Sigmoid colon (tissue), 6 donors: ENCODE measurements at regions not wholly inside any gene's neighbourhood (a gene's known extent, or its start where the extent isn't known, plus 50 kb on each side); places are given as distances from the start of the nearest gene placed in this dataset.

Source experiments
- DNase-seq: peaks from one replicate; pipeline ENCODE4 v3.0.0-alpha.2; 2019
- H3K27ac ChIP-seq, 4 donors: fragments of 200-600 bp; sonication (generic); one replicate each; pipeline ENCODE4 v1.5.1; 2016 to 2019; ENCODE audit warnings: mild to moderate bottlenecking in 1 of 4
- H3K27me3 ChIP-seq, 3 donors: fragments of 200-600 bp; sonication (generic); one replicate each; pipeline ENCODE4 v1.5.1; 2019; ENCODE audit warnings: mild to moderate bottlenecking in 1 of 3
- H3K36me3 ChIP-seq, 4 donors: fragments of 200-600 bp; sonication (generic); one replicate each; pipeline ENCODE4 v1.5.1; 2016 to 2019
- H3K4me1 ChIP-seq, 4 donors: fragments of 200-600 bp; sonication (generic); one replicate each; pipeline ENCODE4 v1.5.1; 2017 to 2019
- H3K4me3 ChIP-seq, 4 donors: fragments of 200-600 bp; sonication (generic); one replicate each; pipeline ENCODE4 v1.5.1; 2017 to 2019; ENCODE audit warnings: mild to moderate bottlenecking in 2 of 4, moderate library complexity in 1 of 4
- H3K9me3 ChIP-seq, 4 donors: fragments of 200-600 bp in 3 of 4; sonication (generic) in 3 of 4; one replicate each; pipeline versions ENCODE4 v1.5.1 to v1.6.1; 2013 to 2019
- EP300 ChIP-seq, 4 donors: sonication (generic); formaldehyde crosslinking; IDR thresholded peaks; one replicate each; pipeline ENCODE4 v1.6.1; 2017; ENCODE audit warnings: antibody characterized with exemption in 4 of 4
- POLR2A ChIP-seq, 2 donors: fragments of 450-650 bp; IDR thresholded peaks; one replicate each; pipeline ENCODE4 v1.6.1; 2016; ENCODE audit warnings: antibody characterized with exemption in 2 of 2, mild to moderate bottlenecking in 2 of 2, moderate library complexity in 2 of 2
- POLR2AphosphoS5 ChIP-seq, 4 donors: sonication (generic); formaldehyde crosslinking; IDR thresholded peaks; one replicate each; pipeline ENCODE4 v1.6.1; 2017; ENCODE audit warnings: antibody characterized with exemption in 4 of 4
- WGBS, 2 donors: extraction: QIAGEN DNeasy Blood & Tissue Kit; methylation state at CpG; one replicate each; pipeline ENCODE4 v1.1.7; 2013; 5-methylcytosine and 5-hydroxymethylcytosine counted together
- intact Hi-C: fragments of 100-400 bp; cut with DNase I; formaldehyde crosslinking; loops from one replicate; pipeline ENCODE4 v1.15.1; 2023
- TF ChIP-seq, protein P1 (sequence below), 4 experiments: fragments of 450-650 bp in 3 of 4; fragments of 200-600 bp in 1 of 4; IDR thresholded peaks; one replicate each; pipeline ENCODE4 v1.5.1; 2016 to 2019; ENCODE audit warnings: antibody characterized with exemption in 4 of 4, mild to moderate bottlenecking in 3 of 4, moderate library complexity in 2 of 4
- donor health status: healthy with polysubstance abuse.
- donor health status: healthy.

DNA sequence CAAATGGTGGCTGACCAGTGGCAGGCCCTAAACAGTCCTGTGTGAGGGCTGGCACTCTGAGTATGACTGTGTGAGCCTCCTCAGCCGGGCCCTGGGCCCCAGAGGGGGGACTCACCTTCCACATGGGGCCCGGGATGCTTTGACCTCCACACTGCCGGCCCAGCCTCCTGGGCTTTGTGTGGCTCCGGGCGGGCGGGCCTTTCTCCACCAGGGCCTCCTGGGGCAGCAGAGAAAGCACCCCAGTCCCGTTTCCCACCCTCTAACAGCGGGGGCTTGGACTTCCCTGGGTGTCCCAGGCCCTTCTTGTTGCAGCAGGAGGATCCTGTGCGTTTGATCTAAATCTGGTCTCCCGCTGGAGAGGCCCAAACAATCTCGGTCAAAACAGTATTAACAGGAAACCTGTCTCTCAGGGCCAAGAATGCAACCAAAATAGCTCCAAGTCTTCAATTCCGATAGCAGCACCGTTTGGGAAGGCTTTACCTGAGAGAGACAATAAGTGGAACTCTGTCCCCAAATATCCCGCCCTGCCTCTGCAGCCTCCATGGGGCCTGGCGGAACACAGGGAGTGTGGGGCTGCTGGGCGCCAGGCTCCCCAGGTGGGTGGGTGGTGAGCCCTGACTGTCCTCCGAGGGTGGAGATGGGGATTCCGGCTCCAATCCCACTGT is 104.8 kb upstream of the ZNF32 start:
- 84 to 90% methylated on average over 18 of the region's 18 CpGs for WGBS, 2 donors
- H3K4me3 ChIP-seq, result no peak overlapping the region
- no peak for DNase-seq
- TF ChIP-seq POLR2A (IDR thresholded peaks at IDR 0.05), result no peak
- TF ChIP-seq POLR2AphosphoS5 (IDR thresholded peaks at IDR 0.05), result no peak
- TF ChIP-seq, protein P1, sequence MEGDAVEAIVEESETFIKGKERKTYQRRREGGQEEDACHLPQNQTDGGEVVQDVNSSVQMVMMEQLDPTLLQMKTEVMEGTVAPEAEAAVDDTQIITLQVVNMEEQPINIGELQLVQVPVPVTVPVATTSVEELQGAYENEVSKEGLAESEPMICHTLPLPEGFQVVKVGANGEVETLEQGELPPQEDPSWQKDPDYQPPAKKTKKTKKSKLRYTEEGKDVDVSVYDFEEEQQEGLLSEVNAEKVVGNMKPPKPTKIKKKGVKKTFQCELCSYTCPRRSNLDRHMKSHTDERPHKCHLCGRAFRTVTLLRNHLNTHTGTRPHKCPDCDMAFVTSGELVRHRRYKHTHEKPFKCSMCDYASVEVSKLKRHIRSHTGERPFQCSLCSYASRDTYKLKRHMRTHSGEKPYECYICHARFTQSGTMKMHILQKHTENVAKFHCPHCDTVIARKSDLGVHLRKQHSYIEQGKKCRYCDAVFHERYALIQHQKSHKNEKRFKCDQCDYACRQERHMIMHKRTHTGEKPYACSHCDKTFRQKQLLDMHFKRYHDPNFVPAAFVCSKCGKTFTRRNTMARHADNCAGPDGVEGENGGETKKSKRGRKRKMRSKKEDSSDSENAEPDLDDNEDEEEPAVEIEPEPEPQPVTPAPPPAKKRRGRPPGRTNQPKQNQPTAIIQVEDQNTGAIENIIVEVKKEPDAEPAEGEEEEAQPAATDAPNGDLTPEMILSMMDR (IDR thresholded peaks at IDR 0.05), result no peak
- TF ChIP-seq EP300 (IDR thresholded peaks at IDR 0.05), result no peak
- H3K27me3 ChIP-seq, result no peaks in the 10 kb centered on the region
- no peak overlapping the region for H3K27ac ChIP-seq
- intact Hi-C loops, result no loop called here
- no peaks in the 10 kb centered on the region for H3K4me1 ChIP-seq
- no peaks in the 10 kb centered on the region for H3K9me3 ChIP-seq
- H3K36me3 ChIP-seq, result no peaks in the 10 kb centered on the region

GRCh38 chr10:43752682-43753081 is 104.0 kb upstream of the ZNF32 start:
- 70 to 90% methylated on average over 1 of the region's 1 CpG for WGBS, 2 donors
- Histone ChIP-seq H3K9me3 (no peaks in the 10 kb centered on the region), H3K4me3 (no peak overlapping the region), H3K36me3 (no peaks in the 10 kb centered on the region), H3K27ac (no peak overlapping the region), H3K27me3 (no peaks in the 10 kb centered on the region), H3K4me1 (no peaks in the 10 kb centered on the region)
- intact Hi-C loops, result no loop called here
- no peak for TF ChIP-seq EP300 (IDR thresholded peaks at IDR 0.05)
- TF ChIP-seq, protein P1 (IDR thresholded peaks at IDR 0.05), result no peak
- TF ChIP-seq POLR2A (IDR thresholded peaks at IDR 0.05), result no peak
- TF ChIP-seq POLR2AphosphoS5 (IDR thresholded peaks at IDR 0.05), result no peak
- no peak for DNase-seq

DNA sequence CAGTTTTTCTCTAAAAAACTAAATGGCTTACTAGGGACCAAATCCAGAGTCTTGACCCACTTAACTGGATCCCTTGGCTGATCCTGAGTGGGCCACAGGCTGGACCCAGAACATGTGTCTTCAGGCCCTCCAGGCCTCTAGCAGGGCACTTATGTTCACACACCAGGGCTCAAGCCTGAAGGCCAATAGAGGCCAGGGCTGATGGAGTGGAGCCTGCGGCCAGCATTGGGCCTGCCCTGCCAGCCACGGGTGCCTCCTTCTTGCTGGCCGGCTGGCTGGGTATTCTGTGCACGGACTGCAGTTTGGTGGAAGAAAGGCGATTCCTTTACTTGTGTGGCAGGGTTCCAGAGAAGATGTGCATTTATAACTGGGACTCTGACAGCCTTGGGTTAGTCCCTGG is 103.0 kb upstream of the ZNF32 start:
- H3K36me3 ChIP-seq, result no peaks in the 10 kb centered on the region
- intact Hi-C loops, result no loop called here
- no peaks in the 10 kb centered on the region for H3K27me3 ChIP-seq
- 89 to 94% methylated on average over 5 of the region's 5 CpGs for WGBS, 2 donors
- no peak for TF ChIP-seq POLR2A (IDR thresholded peaks at IDR 0.05)
- TF ChIP-seq EP300 (IDR thresholded peaks at IDR 0.05), result no peak
- TF ChIP-seq, protein P1 (IDR thresholded peaks at IDR 0.05), result no peak
- TF ChIP-seq POLR2AphosphoS5 (IDR thresholded peaks at IDR 0.05), result no peak
- H3K9me3 ChIP-seq, result no peaks in the 10 kb centered on the region
- no peak overlapping the region for H3K4me3 ChIP-seq
- no peak for DNase-seq
- H3K27ac ChIP-seq, result no peak overlapping the region
- no peaks in the 10 kb centered on the region for H3K4me1 ChIP-seq

- Histone ChIP-seq H3K4me3 (no peak overlapping the region), H3K27ac (no peak overlapping the region), H3K4me1 (no peaks in the 10 kb centered on the region), H3K27me3 (no peaks in the 10 kb centered on the region), H3K36me3 (no peaks in the 10 kb centered on the region), H3K9me3 (no peaks in the 10 kb centered on the region)
- TF ChIP-seq POLR2AphosphoS5 (IDR thresholded peaks at IDR 0.05), result no peak
- no peak for TF ChIP-seq POLR2A (IDR thresholded peaks at IDR 0.05)
- TF ChIP-seq, protein P1 (IDR thresholded peaks at IDR 0.05), result no peak
- TF ChIP-seq EP300 (IDR thresholded peaks at IDR 0.05), result no peak
- no peak for DNase-seq
- intact Hi-C loops, result no loop called here
- WGBS, 2 donors, result 50 to 79% methylated on average over 4 of the region's 4 CpGs
Measured at GRCh38 chr10:43749940-43750552, 101.4 kb upstream of the ZNF32 start.
